Fibroblast of skin of abdomen (primary cell): ENCODE measurements at regions not wholly inside any gene's neighbourhood (a gene's known extent, or its start where the extent isn't known, plus 50 kb on each side); places are given as distances from the start of the nearest gene placed in this dataset.
"Not testable (repeated sequence)": the region's sequence is repeated elsewhere in the genome, so short reads cannot be mapped to it uniquely, and the experiment has no call there.

Source experiments
- DNase-seq: peaks from one replicate; pipeline ENCODE4 v3.0.0-alpha.2; 2013

DNA sequence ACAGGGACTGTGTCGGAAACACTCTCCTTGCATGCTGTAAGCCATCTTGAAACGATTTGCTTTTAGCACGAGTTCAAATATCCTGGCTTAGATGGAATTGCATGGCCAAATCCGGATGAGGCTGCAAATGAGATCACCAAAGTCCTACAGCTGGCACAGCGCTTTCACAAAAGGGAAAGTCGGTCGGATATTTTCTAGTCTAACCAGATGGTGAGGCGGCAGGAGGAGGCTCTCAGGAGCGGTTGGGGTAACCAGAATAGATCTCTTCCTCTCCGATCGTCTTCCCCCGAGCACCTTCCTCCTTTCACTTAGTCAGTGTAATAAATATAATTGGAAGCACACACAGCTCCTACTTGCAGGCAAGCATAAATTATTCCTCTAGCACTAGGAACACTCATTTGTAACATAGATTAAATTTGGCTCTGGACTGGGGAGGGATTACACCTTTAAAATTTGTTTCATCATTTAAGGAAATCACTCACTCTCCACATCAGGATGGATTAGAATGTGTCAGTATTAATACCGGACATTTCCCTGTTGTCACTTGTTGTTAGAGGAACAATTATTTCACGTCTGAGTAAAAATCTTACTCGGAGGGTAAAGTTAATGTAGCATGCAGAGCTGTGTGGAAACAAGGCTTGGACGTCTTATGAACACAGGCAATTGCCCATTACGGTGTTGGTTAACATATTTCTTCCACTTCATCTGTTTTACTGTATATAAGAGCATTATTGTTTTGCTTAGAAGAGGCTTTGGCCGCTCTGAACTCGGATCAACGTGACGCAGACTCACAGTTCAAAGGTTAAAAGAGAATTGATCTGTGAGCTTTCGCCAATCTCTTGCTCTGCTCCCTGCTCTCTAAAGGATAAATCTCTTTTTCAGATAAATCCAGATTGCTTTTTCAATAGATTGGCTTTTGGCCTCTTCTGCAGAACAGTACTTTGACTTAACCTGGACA, 857.9 kb downstream of the TYW1 start:
- peak; percentile 63 for DNase-seq

GRCh38 chr7:67855322-67855721, 858.7 kb downstream of the TYW1 start:
- DNase-seq = no peak

- DNase-seq = no peak
Observed at GRCh38 chr7:67856046-67856445, 859.4 kb downstream of the TYW1 start.

DNA sequence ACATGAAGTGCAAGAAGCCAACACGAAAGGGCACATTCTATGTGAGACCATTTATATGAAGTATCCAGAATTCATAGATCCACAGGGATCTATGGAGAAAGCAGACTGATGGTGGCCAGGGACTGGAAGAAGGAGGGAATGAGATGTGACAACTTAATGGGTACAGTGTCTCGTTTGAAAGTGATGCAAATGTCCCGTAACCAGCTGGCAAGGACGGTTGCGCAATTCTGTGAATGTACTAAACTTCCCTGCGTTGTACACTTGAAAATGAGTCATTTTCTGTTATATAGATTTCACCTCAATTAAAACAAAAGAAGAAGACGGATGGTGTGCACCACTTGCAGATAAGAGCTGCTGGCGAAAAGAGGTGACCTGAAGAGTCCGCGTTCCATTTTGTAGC, 861.1 kb downstream of the TYW1 start:
- no peak for DNase-seq

DNA sequence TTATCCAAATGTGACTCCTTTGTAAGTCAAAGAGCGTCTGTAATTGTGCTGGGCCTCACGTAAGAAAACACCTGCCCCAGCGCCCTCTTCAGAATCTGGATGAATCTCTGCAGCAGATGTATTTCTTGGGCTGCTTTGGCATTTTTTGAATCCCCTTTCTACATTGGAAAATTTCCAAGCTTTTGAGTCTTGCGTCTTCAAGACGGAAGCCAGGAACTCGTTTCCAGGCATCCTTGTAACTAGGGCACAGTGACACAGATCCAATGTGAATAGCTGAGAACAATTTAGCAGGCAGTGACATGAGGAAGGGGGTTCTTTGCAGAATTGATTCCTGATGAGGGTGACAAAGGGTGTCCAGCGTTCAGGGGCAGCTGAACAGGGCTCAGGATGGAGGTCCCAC, 862.3 kb downstream of the TYW1 start:
- DNase-seq = no peak

- DNase-seq = no peak
Observed at GRCh38 chr7:67863911-67864310, 867.3 kb downstream of the TYW1 start.

DNA sequence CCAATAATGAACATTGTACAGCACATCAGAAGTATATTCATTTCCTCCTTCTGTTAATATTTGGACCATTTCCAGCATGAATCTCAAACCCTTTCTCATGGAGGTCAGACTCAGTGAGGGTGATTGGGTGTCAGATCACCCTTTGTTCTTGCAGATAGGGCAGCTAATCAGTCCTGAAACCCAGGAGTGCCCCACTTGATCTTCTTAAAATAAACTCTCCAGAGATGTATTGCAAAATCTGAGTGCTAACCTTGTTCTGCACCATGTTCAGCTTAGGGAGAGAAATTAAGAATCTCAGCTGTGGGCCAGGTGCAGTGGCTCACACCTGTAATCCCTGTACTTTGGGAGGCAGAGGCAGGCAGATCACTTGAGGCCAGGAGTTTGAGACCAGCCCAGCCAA, 869.4 kb downstream of the TYW1 start:
- no peak for DNase-seq

DNA sequence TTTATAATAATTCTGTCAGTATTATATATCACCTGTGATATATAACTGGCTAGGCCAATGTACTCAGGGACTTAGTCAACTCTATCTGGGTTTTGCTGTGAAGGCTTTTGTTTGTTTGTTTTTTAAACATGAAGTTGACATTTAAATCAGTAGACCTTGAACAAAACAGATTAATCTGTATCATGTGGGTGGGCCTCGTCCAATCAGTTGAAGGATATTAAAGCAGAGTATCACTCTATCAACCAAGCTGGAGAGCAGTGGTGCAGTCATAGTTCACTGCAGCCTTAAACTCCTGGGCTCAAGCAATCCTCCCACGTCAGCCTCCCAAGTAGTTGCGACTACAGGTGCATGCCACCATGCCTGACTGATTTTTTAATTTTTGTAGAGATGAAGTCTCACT, 870.2 kb downstream of the TYW1 start:
- DNase-seq = no peak

- DNase-seq = no peak
Observed at GRCh38 chr7:67870396-67870795, 873.8 kb downstream of the TYW1 start.

GRCh38 chr7:67875558-67875957, 878.9 kb downstream of the TYW1 start:
- no peak for DNase-seq

GRCh38 chr7:67878808-67879207, 882.2 kb downstream of the TYW1 start:
- no peak for DNase-seq

GRCh38 chr7:67882843-67883242, 886.2 kb downstream of the TYW1 start:
- no peak for DNase-seq

DNA sequence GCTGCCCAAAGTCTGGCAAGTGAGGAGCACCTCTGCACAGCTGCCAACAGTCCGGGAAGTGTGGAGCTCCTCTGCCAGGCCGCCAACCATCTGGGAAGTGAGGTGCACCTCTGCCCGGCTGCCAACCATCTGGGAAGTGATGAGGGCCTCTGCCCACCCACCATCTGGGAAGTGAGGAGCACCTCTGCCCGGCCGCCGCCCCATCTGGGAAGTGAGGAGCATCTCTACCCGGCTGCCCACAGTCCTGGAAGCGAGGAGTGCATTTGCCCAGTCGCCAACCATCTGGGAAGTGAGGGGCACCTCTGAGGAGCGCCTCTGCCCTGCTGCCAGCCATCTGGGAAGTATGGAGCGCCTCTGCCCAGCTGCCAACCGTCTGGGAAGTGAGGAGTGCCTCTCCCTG, 893.7 kb downstream of the TYW1 start:
- no peak for DNase-seq

- DNase-seq = peak; percentile 33
Observed at GRCh38 chr7:67894746-67895145, 898.1 kb downstream of the TYW1 start.

DNA sequence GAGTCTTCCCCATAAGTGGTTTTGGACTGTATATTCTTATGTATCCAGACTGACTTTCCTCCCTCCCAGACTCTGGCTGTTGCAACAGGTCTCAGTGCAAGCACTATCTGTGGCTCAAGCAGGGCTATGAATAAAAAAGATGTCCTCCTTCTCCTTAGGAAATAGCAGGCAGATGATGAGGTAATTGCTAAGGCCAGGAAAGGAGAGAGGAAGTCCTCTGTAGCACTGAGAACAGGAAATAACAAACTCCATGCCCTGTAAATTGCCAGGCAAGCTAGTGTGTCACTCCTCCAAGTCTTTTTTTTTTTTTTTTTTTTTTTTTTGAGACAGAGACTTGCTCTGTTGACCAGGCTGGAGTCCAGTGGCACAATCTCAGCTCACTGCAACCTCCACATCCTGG, 900.1 kb downstream of the TYW1 start:
- DNase-seq = peak; percentile 9

GRCh38 chr7:67900456-67900855, 903.8 kb downstream of the TYW1 start:
- no peak for DNase-seq

- DNase-seq = no peak
Observed at GRCh38 chr7:67901808-67902480, 905.3 kb downstream of the TYW1 start.

DNA sequence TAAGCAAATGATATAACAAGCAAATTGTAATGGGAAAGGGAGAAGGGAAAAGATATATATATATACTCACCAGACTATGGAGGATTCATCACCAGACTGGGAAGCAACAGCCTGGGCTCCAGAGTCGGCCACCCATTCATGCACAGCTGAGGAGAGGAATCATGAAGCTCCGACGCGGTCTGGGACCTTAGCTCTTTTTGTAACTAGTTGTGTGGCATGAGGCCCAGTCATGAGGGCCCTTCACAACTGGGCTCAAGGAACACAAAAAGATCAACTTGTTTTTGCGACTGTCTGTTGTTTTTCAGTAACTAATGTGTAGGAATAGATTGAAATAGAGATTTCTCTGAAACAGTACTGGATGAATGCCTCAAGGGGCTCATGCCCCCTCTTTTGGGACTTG, 911.2 kb downstream of the TYW1 start:
- DNase-seq = no peak

GRCh38 chr7:67912437-67912836, 915.8 kb downstream of the TYW1 start:
- no peak for DNase-seq

DNA sequence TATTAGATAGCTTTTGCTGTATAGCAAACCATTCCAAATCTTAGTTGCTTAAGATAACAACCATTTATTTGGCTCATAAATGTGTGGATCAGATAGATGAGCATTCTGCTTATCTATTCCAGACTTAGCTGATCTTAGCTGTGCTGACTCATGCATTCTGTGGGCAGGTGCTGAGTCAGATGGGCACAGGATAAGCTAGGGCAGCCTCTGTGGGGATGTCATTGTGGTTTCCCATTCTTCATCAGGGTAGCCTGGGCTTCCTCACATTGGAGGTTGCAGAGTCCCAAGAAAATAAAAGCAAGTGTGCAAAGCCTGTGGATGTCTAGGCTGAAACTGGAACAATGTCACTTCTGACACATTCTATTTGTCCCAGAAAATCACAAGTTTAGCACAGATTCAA, 917.0 kb downstream of the TYW1 start:
- peak; percentile 51 for DNase-seq

DNA sequence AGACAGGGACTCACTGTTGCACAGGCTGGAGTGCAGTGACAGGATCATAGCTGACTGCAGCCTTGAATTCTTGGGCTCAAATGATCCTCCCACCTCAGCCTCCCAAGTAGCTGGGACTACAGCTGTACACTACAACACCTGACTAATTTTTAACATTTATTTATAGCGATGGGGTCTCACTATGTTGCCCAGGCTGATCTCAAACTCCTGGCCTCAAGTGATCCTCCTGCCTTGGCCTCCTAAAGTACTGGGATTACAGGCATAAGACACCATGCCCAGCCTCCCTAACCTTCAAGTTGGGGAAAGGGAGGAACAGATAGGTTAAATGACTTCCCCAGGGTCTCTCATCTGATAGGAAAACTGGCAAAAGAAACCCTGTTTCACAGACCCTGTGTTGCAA, 919.5 kb downstream of the TYW1 start:
- not testable (repeated sequence) for DNase-seq

GRCh38 chr7:67916571-67917436, 920.2 kb downstream of the TYW1 start:
- DNase-seq = no peak

GRCh38 chr7:67917437-67917755, 920.8 kb downstream of the TYW1 start:
- no peak for DNase-seq
